GM19035 (cell line): ENCODE measurements at regions not wholly inside any gene's neighbourhood (a gene's known extent, or its start where the extent isn't known, plus 50 kb on each side); places are given as distances from the start of the nearest gene placed in this dataset.

ENCODE experiments used
- ATAC-seq: cut with Tn5 transposase; IDR thresholded peaks from one replicate; pipeline ENCODE4 v1.9.1; 2021; ENCODE audit not compliant: unreplicated experiment

DNA sequence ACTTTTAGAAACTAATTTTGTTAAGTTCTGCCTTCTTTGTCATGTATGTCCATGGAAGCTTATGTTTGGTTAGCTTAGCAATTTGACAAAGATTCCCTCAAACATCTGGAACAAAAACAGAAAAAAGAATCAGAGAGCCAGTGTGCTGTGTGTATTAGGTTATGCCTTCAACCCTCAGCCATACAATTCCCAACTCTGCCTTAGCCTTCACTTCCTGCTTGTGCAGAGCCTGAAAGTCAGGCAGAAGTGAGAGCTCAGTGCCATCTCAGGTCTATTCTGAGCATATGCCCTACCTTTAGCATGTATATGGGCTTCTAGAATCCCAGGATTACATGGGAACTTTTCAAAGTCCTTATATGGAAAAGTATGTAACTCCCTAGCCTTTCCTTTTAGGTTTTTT lies 58.2 kb upstream of the STOX2 start:
- ATAC-seq = no peak

GRCh38 chr4:183848805-183849204 lies 56.3 kb upstream of the STOX2 start:
- ATAC-seq = no peak

- ATAC-seq = no peak
Observed at GRCh38 chr4:183852910-183853547, 52.1 kb upstream of the STOX2 start.

GRCh38 chr4:183853548-183853940 lies 51.6 kb upstream of the STOX2 start:
- ATAC-seq = no peak
